T47D (cell line): ENCODE measurements at regions not wholly inside any gene's neighbourhood (a gene's known extent, or its start where the extent isn't known, plus 50 kb on each side); places are given as distances from the start of the nearest gene placed in this dataset.

Experiments used
- DNase-seq, 2 experiments: peaks; one replicate each; pipeline versions ENCODE4 v3.0.0 to v3.0.0-alpha.2; 2011 to 2012; ENCODE audit warnings: low read depth in 1 of 2, low spot score in 1 of 2
- JUND ChIP-seq: IDR thresholded peaks from 2 replicates; pipeline ENCODE4 v1.6.1; 2012; ENCODE audit warnings: low read depth
- in situ Hi-C: cut with HindIII; loops from 2 replicates; pipeline ENCODE4 v1.10.0; 2016; ENCODE audit warnings: low sequenced_read_pairs, low pct_unique_long_range_greater_than_20kb

DNA sequence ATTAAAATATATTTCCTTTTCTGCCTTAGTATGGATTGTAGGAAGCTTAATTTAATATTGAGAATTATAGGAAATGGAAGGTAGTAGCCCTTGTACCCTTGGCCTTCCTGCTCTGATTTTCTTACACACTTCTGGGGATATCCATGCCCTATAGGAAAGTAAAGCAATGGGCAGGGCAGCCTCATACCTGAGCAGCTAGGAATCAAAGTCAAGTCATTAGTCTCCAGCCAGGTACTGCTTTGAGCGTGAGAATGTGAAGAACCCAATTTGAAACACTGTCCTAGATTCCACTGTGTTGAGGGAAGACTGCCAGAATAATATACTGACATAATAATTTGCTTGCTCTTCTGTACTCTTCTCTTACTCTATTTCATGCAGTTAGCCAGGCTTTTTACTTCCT, 51.0 kb upstream of the L3MBTL3 start:
- in situ Hi-C loops = no loop called here
- peak in 1 of 2 experiments; percentile 63 for DNase-seq
- TF ChIP-seq JUND = no peak

DNA sequence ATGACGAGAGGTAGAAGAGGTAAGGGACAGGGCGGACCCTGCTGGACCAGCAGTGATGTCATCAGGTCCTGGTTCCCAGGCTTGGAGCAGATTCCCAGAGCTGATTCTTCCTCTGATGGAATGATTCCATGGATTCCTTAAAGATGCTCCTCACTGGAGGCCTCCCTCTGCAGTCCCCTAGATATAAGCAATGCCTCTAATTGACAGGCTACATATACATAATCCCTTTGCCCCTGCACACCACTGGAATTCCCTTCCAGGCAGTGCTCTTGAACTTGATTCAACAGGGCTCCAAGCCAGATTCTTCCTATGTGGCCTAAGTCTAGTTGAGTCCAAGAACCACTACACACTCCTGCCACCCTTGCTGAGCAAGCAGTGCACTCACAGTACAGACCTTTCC, 52.3 kb upstream of the L3MBTL3 start:
- peak in 1 of 2 experiments; percentile 82 for DNase-seq
- no peak for TF ChIP-seq JUND
- in situ Hi-C loops = no loop called here

DNA sequence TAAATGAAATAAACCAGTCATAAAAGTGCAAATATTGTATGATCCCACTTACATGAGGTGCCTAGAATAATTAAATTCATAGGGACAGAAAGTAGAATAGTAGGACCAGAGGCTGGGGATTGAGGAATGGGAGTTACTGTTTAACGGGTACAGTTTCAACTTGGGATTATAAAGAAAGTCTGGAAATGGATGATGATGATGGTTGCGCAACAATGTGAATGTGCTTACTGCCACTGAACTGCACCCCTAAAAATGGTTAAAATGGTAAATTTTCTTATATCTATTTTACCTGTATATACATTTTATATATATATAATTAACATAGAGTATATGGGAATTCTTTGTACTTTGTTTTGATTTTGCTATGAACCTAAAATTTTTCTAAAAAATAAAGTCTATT, 53.3 kb upstream of the L3MBTL3 start:
- in situ Hi-C loops = no loop called here
- TF ChIP-seq JUND = no peak
- no peak for DNase-seq

DNA sequence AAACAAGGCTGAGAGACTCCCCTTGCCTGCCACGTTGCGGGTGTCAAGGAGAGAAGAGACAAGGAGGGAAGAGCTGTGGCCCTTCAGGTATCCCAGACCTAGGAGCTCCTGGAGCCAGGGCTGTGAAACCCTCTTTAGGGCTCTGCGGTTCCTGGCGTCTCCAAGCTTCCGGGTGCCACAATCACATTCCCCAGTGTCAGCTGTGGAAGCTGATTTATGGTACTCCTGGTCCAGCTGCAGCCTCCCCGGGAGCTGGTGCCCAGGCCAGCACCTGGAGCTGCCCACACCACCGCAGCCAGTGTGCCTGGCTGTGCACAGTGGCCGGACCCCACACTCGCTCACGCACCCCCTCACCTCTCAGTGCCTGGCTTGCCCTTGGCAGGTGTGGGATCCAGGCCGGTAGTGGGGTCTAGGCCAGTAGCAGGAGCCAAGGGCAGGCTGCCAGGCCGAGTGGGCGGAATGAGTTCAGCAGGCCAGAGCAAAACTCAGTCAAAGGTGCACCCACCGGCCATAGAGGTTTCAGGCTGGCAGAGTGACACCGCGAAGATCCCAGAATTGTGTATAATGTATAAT, 58.9 kb upstream of the L3MBTL3 start:
- DNase-seq = no peak
- no peak for TF ChIP-seq JUND
- in situ Hi-C loops = no loop called here

DNA sequence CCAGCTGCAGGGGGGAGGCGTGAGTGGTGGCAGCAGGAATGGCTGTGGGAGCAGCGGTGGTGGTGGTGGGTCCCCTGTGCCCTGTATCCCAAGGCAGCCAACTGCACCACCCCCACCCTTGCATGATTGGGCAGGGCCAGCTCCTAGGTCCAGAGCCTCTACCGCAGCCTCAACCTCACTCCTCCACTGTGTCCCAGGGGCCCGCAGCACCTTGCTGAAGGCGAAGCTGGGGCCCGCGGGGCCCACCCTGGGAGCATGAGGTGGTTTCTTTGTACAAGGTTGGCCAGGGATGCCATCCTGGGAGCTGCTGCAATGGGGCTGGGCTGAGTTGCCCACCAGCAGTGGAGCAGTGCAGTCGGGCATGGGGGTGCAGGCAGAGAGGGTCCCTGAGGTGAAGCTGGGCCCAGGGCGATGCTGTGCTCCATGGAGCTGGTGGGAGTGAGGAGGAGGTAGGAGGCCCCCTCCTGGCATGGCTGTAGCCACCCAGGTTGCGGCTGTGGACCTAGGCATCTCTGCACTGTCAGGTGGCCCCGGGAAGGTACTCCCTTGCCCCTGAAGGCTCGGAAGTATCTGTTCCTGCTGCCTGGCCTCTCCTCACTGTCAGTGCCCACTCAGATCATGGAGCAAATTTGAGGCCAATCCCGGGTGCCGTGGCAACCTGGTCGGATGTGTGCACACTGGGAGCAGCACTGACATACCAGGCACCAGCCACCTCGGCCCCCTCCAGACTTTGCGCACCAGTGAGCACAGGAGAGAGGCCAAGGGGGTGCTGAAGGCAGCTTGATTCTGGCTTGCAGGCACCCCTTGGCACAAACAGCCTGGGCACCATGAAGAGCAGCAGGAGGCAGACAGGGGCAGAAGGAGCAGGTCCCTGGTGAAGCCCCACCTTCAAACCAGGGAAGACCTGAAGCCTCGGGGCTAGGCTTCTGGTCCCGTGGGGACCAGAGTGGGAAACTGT, 60.2 kb upstream of the L3MBTL3 start:
- TF ChIP-seq JUND = no peak
- DNase-seq = no peak
- in situ Hi-C loops = no loop called here

DNA sequence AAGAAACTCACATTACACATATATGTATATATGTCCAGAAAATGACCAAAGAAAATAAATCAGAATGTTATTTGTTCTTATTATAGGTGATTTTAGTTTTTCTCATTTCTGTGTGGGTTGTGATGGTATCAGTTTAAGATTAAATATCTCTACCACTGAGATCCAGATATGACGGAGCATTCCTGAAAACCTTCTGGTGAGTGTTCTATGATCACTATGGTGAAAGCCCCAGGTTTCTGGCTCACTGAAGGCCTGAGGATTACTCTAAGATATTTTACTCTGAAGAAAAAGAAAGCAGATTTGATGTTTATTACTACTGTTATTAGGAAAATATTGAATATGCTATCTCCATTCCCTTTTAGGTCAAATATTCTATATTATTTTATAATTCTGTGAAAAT, 62.8 kb upstream of the L3MBTL3 start:
- DNase-seq = no peak
- in situ Hi-C loops = no loop called here

DNA sequence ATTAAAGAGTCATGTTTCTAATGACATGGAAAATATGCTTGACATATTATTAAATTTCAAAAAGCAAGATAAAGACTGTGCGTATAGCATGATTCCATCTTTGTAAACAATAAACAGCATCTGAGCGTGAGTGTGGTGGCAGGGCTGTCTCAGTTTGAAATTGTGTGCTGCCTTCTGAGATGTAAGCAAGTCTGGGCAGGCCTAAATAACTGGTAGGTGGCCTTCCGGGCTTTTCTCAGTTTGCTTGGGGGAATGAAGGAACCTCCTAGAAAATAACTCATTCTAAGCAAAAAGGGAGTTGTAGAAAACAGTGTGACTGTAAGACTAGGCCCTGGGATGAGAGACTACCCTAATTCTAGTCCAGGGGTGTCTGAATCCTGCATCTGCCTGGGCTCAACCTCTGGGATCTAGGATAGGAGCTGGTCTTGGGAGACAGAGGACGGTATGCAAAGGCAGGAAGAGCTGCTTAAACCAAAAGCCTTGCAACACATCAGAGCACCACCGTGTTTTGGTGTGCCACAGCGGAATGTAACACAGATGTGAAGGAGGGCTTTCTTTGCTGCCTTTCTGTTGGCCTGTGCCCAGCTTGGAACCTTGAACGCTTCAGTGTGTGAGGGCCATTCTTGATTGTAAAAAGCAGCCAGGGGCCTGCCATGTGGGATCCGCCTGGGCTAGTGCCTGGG, 63.5 kb upstream of the L3MBTL3 start:
- no peak for TF ChIP-seq JUND
- no peak for DNase-seq
- in situ Hi-C loops = no loop called here

More for the DNA sequence above, 62.8 kb upstream of the L3MBTL3 start:
- no peak for TF ChIP-seq JUND

DNA sequence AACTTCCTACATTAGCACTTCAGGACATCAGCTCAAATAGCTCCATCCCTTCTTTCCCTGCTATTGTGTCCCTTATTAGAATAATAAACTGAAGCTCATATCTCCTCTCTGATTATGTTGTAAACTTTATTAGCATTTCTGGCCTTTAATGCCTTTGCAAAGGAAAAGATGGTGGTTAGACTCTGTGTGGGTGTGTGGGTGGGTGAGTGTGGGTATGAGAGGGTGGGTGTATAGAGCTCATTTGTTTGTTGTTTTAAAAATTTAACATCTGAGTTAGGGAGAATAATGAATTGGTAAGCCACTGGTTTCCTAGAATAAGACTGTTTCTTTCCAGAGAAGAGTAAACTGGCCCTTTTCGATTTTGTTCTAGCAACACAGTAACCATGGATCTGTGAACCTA, 70.6 kb upstream of the L3MBTL3 start:
- in situ Hi-C loops = no loop called here
- no peak for DNase-seq
- no peak for TF ChIP-seq JUND

DNA sequence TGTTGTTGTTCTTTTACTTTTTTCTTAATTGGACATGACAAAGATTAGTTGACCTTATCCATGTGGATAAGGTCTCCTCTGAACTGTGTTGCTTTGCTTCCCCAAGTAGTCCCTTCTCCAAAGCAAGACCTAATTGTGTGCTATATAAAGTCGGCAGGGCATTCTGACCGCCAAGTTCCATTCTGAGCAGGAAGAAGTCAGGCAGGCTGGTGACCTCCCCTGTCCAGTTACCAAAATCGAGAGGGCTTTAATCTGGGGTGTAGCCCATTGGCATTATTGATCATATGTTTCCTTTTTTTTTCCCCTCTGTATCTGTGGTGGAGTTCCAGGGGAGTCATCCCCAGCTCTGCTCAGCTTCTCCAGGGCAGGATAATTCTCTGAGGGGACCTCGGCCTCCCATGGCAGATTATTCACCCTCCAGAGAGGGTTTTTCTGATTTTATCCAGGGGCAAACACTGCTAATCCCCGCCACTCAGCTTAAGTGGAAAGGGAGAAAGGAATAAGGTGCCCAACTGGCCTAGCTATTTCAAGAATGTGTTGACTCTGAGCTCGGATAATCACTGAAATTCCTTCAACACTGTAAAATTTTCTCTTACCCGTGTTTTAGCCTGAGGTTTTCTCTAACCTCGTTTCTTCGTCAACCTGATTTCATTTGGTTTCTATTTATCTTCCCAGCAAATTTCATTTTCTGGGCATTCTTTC, 71.8 kb upstream of the L3MBTL3 start:
- peak in 1 of 2 experiments; percentile 88 for DNase-seq
- TF ChIP-seq JUND = peak; percentile 55
- in situ Hi-C loops = no loop called here

DNA sequence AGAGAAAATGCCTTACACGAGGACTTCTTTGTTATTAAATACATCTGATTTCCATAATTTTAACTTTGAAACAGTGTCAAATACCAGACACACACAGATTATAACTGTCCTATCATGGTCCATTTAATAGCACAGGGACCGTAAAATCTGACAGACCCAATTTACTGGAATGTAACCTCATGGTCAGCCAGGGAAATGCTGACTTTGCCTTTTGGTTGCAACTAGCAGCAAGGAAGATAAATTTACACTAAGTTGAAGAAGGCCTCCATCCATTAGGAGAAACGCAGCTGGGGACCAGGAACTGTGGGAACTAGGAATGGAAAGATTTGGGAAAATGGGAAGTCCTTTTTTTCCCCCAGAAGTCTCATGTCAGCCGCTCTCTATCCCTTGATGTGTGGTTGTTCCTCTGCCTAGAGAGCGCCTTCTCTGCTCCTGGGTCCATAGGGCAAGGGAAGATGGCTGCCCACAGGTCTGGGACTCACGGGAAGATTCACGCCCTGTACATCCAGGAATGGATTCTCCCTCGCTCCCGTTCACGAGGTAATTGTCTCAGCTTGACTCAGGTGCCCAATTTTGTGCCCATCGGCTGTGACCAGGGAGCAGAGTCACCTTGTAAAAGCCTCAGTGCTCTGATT, 74.6 kb upstream of the L3MBTL3 start:
- TF ChIP-seq JUND = no peak
- no peak for DNase-seq
- in situ Hi-C loops = no loop called here

DNA sequence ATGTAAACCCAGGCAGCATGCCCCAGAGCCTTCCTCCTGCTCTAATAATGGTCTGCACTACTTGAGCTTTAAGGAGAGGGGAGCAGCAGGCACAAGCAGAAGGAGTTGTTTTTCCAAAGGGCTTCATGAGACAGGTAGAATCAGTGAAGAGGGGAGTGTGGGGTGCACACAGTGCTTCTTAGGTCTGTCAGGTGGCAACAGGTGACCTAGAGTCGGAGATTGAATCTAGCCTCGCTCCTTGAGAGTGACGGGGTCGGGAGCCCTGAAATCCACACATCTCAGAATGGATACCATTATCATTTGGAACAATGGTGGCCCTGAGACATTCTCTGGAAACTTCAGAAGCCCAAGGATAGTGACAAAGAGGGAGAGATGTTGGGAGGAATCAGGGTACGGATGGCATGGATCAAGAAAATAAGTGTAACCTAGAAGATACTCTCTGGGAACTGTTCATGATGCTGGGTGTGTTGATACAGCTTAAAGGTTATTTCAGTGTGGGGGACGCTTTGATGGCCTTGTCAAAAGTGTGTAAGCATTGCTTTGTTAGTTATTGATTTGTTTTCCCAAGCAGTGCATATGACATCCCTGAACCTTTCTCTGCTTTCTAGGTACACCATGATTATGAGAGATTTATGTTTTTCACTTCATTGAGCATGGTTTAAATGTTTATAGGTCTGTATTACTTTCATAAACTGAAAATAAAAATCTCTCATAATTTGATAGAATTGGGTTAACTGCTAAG, 77.8 kb upstream of the L3MBTL3 start:
- in situ Hi-C loops = no loop called here

More for the DNA sequence above, 77.8 kb upstream of the L3MBTL3 start:
- TF ChIP-seq JUND = no peak
- DNase-seq = no peak
